Endothelial cell of umbilical vein (primary cell): ENCODE measurements at regions not wholly inside any gene's neighbourhood (a gene's known extent, or its start where the extent isn't known, plus 50 kb on each side); places are given as distances from the start of the nearest gene placed in this dataset.

Experiments
- BruUV-seq: library from RNA; stranded (reverse); fragments of 400-500 nt; replicated peaks from 2 replicates; lab custom pipeline; 2021; lab: Mats Ljungman, UMichigan
- CTCF ChIA-PET: fragments of 300-600, 350-600 bp; sonication (Branson Sonifier 250); formaldehyde crosslinking; loops from one replicate; lab custom pipeline; 2021; ENCODE audit warnings: antibody characterized with exemption, inconsistent platforms; lab: Charles Lee
- POLR2A ChIA-PET: fragments of 300-600, 350-600 bp; sonication (Branson Sonifier 250); formaldehyde crosslinking; loops from one replicate; lab custom pipeline; 2021; ENCODE audit warnings: antibody characterized with exemption, inconsistent platforms; lab: Charles Lee
- DNase-seq: peaks from one replicate; pipeline ENCODE4 v3.0.0-alpha.2; 2011; ENCODE audit warnings: low read depth, low spot score
- FAIRE-seq: peaks from 2 replicates; lab custom pipeline; 2011; peaks lifted over from hg19 to GRCh38; lab: Jason Lieb, UNC
- H2AFZ ChIP-seq: 2 replicates; pipeline ENCODE4 v1.6.0; 2012; ENCODE audit warnings: low read depth, low read length, control low read depth, inconsistent platforms
- H3K27ac ChIP-seq: 2 replicates; pipeline ENCODE4 v1.5.1; 2011; ENCODE audit warnings: low read depth, mild to moderate bottlenecking, control low read depth, low read length, moderate library complexity; ENCODE audit not compliant: insufficient read depth
- H3K27me3 ChIP-seq, 2 experiments: 2 replicates each; pipeline versions ENCODE4 v1.6.0 to v1.6.1; 2011; ENCODE audit warnings: low read length in 2 of 2, mixed read lengths in 1 of 2; ENCODE audit not compliant: control insufficient read depth in 2 of 2, insufficient read depth in 2 of 2
- H3K36me3 ChIP-seq, 2 experiments: 2 replicates in 1 of 2; 3 replicates in 1 of 2; pipeline ENCODE4 v1.5.1; 2011; ENCODE audit warnings: low read length in 2 of 2, mild to moderate bottlenecking in 1 of 2, moderate library complexity in 1 of 2; ENCODE audit not compliant: control insufficient read depth in 2 of 2, insufficient read depth in 2 of 2; ENCODE audit errors: extremely low read depth in 1 of 2
- H3K4me1 ChIP-seq: 3 replicates; pipeline ENCODE4 v1.5.1; 2011; ENCODE audit warnings: mild to moderate bottlenecking, low read length; ENCODE audit not compliant: control insufficient read depth, insufficient read depth; ENCODE audit errors: extremely low read depth
- H3K4me2 ChIP-seq: 2 replicates; pipeline ENCODE4 v1.6.1; 2011; ENCODE audit warnings: low read length, control low read depth, mixed read lengths; ENCODE audit not compliant: insufficient read depth
- H3K4me3 ChIP-seq, 3 experiments: fragments of 200-600 bp in 1 of 3; sonication (generic), shearing (Covaris generic) in 1 of 3; replicated peaks in 1 of 3; 2 replicates each; pipeline ENCODE4 v1.5.1; 2011 to 2016; ENCODE audit warnings: control low read depth in 3 of 3, low read length in 3 of 3, mild to moderate bottlenecking in 2 of 3, inconsistent platforms in 1 of 3, low read depth in 1 of 3, moderate library complexity in 1 of 3; ENCODE audit not compliant: insufficient read depth in 1 of 3
- H3K79me2 ChIP-seq: 2 replicates; pipeline ENCODE4 v1.6.0; 2012; ENCODE audit warnings: low read length, inconsistent platforms; ENCODE audit not compliant: control insufficient read depth, insufficient read depth
- H3K9ac ChIP-seq: replicated peaks from 2 replicates; pipeline ENCODE3; 2011; ENCODE audit warnings: low read length, control low read depth; ENCODE audit not compliant: insufficient read depth; ENCODE audit errors: extremely low read depth
- H3K9me1 ChIP-seq: replicated peaks from 3 replicates; pipeline ENCODE4 v1.6.0; 2011; ENCODE audit warnings: mild to moderate bottlenecking, low read length; ENCODE audit not compliant: control insufficient read depth, insufficient read depth; ENCODE audit errors: extremely low read depth
- H3K9me3 ChIP-seq: replicated peaks from 2 replicates; pipeline ENCODE4 v1.5.1; 2012; ENCODE audit warnings: low read length, inconsistent platforms; ENCODE audit not compliant: control insufficient read depth, insufficient read depth
- H4K20me1 ChIP-seq: replicated peaks from 2 replicates; pipeline ENCODE3; 2011; ENCODE audit warnings: mild to moderate bottlenecking, low read length; ENCODE audit not compliant: control insufficient read depth, insufficient read depth; ENCODE audit errors: extremely low read depth
- EZH2 ChIP-seq: IDR thresholded peaks from 2 replicates; pipeline ENCODE4 v1.6.1; 2012; ENCODE audit warnings: borderline replicate concordance, low read depth, mild to moderate bottlenecking, moderate library complexity, low read length, inconsistent platforms; ENCODE audit not compliant: severe bottlenecking
- GATA2 ChIP-seq: IDR thresholded peaks from 2 replicates; pipeline ENCODE4 v1.7.0; 2011; ENCODE audit warnings: low read depth, mild to moderate bottlenecking, moderate library complexity, mixed read lengths, low read length; ENCODE audit not compliant: insufficient read length, insufficient read depth
- JUN ChIP-seq: IDR thresholded peaks from 2 replicates; pipeline ENCODE4 v1.6.1; 2011; ENCODE audit warnings: borderline replicate concordance, low read depth; ENCODE audit not compliant: insufficient read length, insufficient read depth
- POLR2A ChIP-seq: IDR thresholded peaks from 2 replicates; pipeline ENCODE4 v1.6.1; 2012; ENCODE audit warnings: low read depth, mild to moderate bottlenecking, control low read depth, low read length
- POLR2AphosphoS5 ChIP-seq: IDR thresholded peaks from 2 replicates; pipeline ENCODE4 v1.6.1; 2012; ENCODE audit warnings: low read depth, mild to moderate bottlenecking, control low read depth, low read length, moderate library complexity; ENCODE audit not compliant: insufficient read depth
- dilution Hi-C: fragments of 300-500 bp; cut with MboI; formaldehyde crosslinking; loops from one replicate; pipeline ENCODE4 v1.15.0; 2019; ENCODE audit warnings: low sequenced_read_pairs; ENCODE audit not compliant: extremely low pct_ligation_motif_present
- intact Hi-C: fragments of 100-400 bp; cut with micrococcal nuclease; formaldehyde crosslinking; loops from one replicate; pipeline ENCODE4 v1.10.0; 2022
- TF ChIP-seq, protein P1 (sequence below), 2 donors: IDR thresholded peaks; 1 replicate in 1 of 2; 2 replicates in 1 of 2; pipeline ENCODE4 v1.5.1; 2011; ENCODE audit warnings: low read length in 2 of 2, mild to moderate bottlenecking in 2 of 2, moderate library complexity in 2 of 2, control low read depth in 1 of 2, inconsistent platforms in 1 of 2, low read depth in 1 of 2; ENCODE audit not compliant: insufficient read depth in 1 of 2; ENCODE audit errors: extremely low read depth in 1 of 2
- TF ChIP-seq, protein P2 (sequence below): IDR thresholded peaks from 2 replicates; pipeline ENCODE4 v1.6.1; 2011; ENCODE audit not compliant: insufficient read depth, insufficient read length

DNA sequence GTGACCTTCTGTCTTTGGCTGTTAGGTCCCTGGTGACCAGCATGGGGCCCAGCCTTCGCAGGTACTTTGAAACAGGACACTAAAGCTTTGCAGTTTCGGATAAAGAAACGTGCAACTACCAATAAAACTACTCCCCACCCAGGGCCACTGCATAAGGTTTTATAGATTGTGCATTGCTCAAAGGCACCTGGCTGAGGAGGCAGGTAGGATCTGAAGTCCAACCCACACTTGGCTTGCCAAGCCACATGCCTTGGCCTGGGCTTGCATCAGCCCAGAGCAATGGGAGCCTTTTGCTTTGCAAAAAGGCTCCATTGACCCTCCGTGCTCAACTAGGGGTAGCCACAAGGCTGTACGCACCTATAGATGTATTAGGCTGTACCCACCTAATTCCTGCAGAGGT lies 84.4 kb upstream of the SYT6 start:
- Histone ChIP-seq H2AFZ (no peak overlapping the region), H3K79me2 (no peaks in the 10 kb centered on the region), H3K4me1 (no peaks in the 10 kb centered on the region), H3K36me3 (no peaks in the 10 kb centered on the region), H3K27me3 (no peaks in the 10 kb centered on the region), H3K4me3 (no peak overlapping the region), H3K27ac (no peak overlapping the region), H3K4me2 (no peak overlapping the region), H3K9me1 (no peaks in the 10 kb centered on the region), H3K9me3 (no peaks in the 10 kb centered on the region), H3K9ac (no peak overlapping the region), H4K20me1 (no peaks in the 10 kb centered on the region)
- DNase-seq (no peak), FAIRE-seq (no peak)
- TF ChIP-seq, protein P1, sequence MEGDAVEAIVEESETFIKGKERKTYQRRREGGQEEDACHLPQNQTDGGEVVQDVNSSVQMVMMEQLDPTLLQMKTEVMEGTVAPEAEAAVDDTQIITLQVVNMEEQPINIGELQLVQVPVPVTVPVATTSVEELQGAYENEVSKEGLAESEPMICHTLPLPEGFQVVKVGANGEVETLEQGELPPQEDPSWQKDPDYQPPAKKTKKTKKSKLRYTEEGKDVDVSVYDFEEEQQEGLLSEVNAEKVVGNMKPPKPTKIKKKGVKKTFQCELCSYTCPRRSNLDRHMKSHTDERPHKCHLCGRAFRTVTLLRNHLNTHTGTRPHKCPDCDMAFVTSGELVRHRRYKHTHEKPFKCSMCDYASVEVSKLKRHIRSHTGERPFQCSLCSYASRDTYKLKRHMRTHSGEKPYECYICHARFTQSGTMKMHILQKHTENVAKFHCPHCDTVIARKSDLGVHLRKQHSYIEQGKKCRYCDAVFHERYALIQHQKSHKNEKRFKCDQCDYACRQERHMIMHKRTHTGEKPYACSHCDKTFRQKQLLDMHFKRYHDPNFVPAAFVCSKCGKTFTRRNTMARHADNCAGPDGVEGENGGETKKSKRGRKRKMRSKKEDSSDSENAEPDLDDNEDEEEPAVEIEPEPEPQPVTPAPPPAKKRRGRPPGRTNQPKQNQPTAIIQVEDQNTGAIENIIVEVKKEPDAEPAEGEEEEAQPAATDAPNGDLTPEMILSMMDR (IDR thresholded peaks at IDR 0.05; ENCODE audit: extremely low read depth in 1 of 2, insufficient read depth in 1 of 2, low read depth in 1 of 2, low read length in 2 of 2): no peak
- no peak for TF ChIP-seq EZH2
- no peak for TF ChIP-seq POLR2A
- TF ChIP-seq, protein P2, sequence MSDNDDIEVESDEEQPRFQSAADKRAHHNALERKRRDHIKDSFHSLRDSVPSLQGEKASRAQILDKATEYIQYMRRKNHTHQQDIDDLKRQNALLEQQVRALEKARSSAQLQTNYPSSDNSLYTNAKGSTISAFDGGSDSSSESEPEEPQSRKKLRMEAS: no peak
- TF ChIP-seq JUN: no peak
- no peak for TF ChIP-seq GATA2
- TF ChIP-seq POLR2AphosphoS5: no peak
- CTCF ChIA-PET: interaction anchor here (1.9 kb wide), 1 partner anchor 45 kb away, joined by 5 read pairs; no protein-coding TSS in a partner anchor
- POLR2A ChIA-PET: no interaction called here
- dilution Hi-C loops (no loop called here), intact Hi-C loops (no loop called here)
- BruUV-seq: no TSS peak
